GM18507 (cell line): ENCODE measurements at regions not wholly inside any gene's neighbourhood (a gene's known extent, or its start where the extent isn't known, plus 50 kb on each side); places are given as distances from the start of the nearest gene placed in this dataset.

Experiments
- DNase-seq: peaks from one replicate; pipeline ENCODE4 v3.0.0; 2011; ENCODE audit warnings: low read depth; ENCODE audit not compliant: insufficient read length; ENCODE audit errors: extremely low spot score
- FAIRE-seq: peaks from 2 replicates; lab custom pipeline; 2011; peaks lifted over from hg19 to GRCh38; lab: Jason Lieb, UNC

- FAIRE-seq: no peak
Observed at GRCh38 chr15:62845241-62846126, 197.1 kb upstream of the TPM1 start.

GRCh38 chr15:62846131-62846804, 196.3 kb upstream of the TPM1 start:
- DNase-seq (no peak), FAIRE-seq (no peak)

More at GRCh38 chr15:62845241-62846126, 197.1 kb upstream of the TPM1 start:
- DNase-seq: no peak

GRCh38 chr15:62846805-62847495, 195.6 kb upstream of the TPM1 start:
- DNase-seq: no peak

GRCh38 chr15:62847900-62848489, 194.6 kb upstream of the TPM1 start:
- FAIRE-seq (no peak), DNase-seq (no peak)

More at GRCh38 chr15:62846805-62847495, 195.6 kb upstream of the TPM1 start:
- FAIRE-seq: no peak

GRCh38 chr15:62848632-62849050, 193.9 kb upstream of the TPM1 start:
- DNase-seq (no peak), FAIRE-seq (no peak)

- FAIRE-seq (no peak), DNase-seq (no peak)
Observed at GRCh38 chr15:62849316-62850106, 193.0 kb upstream of the TPM1 start.

- DNase-seq (no peak), FAIRE-seq (no peak)
Observed at GRCh38 chr15:62850318-62850717, 192.2 kb upstream of the TPM1 start.

GRCh38 chr15:62850791-62851291, 191.7 kb upstream of the TPM1 start:
- FAIRE-seq (no peak), DNase-seq (no peak)

GRCh38 chr15:62853114-62853840, 189.3 kb upstream of the TPM1 start:
- no peak for FAIRE-seq

GRCh38 chr15:62853841-62854225, 188.7 kb upstream of the TPM1 start:
- DNase-seq (no peak), FAIRE-seq (no peak)

More at GRCh38 chr15:62853114-62853840, 189.3 kb upstream of the TPM1 start:
- no peak for DNase-seq

- FAIRE-seq: no peak
- no peak for DNase-seq
Observed at GRCh38 chr15:62854420-62855084, 188.0 kb upstream of the TPM1 start.

GRCh38 chr15:62855085-62855476, 187.5 kb upstream of the TPM1 start:
- no peak for FAIRE-seq
- no peak for DNase-seq

GRCh38 chr15:62856466-62857246, 185.9 kb upstream of the TPM1 start:
- FAIRE-seq (no peak), DNase-seq (no peak)

- DNase-seq (no peak), FAIRE-seq (no peak)
Observed at GRCh38 chr15:62857411-62857853, 185.1 kb upstream of the TPM1 start.

- DNase-seq (no peak), FAIRE-seq (no peak)
Observed at GRCh38 chr15:62858343-62858742, 184.2 kb upstream of the TPM1 start.

- DNase-seq (no peak), FAIRE-seq (no peak)
Observed at GRCh38 chr15:62862717-62863116, 179.8 kb upstream of the TPM1 start.

GRCh38 chr15:62866366-62866765, 176.2 kb upstream of the TPM1 start:
- FAIRE-seq (no peak), DNase-seq (no peak)
